CD4-positive, alpha-beta T cell treated with Interleukin-4 for 1 hour (primary cell): ENCODE measurements at regions not wholly inside any gene's neighbourhood (a gene's known extent, or its start where the extent isn't known, plus 50 kb on each side); places are given as distances from the start of the nearest gene placed in this dataset.

Source experiments
- DNase-seq, 2 donors: peaks; one replicate each; pipeline ENCODE4 v3.0.0-alpha.2; 2020 to 2022

DNA sequence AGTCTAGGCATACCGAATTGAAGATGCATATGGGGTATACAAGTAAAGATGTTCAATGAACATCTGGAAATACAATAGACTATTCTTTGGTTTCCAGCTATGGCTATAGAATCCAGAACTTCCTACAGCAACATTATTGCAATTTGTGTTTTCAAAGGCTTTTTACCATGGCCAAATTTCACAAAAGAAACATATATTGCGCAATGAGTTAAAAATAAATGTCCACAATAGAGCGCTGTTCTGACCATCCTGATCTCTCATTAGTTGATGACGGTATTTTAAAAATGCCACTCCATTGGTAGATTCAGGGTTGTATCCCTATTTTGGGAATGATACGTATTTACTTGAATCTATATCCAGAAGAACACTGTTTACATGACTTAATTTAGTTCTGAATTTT lies 139.2 kb downstream of the LINC00632 start:
- no peak for DNase-seq

DNA sequence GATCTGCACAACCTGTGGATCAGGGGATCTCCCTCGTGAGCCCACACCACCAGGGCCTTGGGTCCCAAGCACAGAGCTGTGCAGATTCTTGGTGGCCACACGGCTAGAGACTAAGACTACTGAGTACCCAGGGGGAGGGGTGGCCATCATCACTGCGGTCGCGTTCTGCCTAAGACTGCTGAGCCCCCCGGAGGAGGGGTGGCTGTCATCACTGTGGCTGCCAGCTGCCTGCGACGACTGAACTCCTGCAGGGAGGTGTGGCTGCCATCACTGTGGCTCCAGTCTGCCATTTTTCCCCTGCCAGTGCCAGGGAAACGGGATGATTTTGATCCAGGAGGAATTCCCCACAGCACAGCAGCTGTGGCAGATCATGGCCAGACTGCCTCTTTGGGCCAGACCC lies 141.7 kb upstream of the SPANXB1 start:
- DNase-seq = no peak

DNA sequence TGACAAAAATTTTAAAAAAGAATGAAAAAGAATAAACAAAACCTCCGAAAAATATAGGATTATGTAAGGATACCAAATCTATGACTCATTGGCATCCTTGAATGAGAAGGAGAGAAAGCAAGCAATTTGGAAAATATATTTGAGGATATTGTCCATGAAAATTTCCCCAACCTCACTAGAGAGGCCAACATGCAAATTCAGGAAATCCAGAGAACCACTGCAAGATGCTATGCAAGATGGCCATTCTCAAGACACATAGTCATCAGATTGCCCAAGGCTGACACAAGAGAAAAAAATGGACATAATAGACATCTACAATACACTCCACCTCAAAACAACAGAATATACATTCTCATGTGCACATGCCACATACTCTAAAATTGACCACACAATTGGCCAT lies 135.9 kb upstream of the SPANXB1 start:
- no peak for DNase-seq

DNA sequence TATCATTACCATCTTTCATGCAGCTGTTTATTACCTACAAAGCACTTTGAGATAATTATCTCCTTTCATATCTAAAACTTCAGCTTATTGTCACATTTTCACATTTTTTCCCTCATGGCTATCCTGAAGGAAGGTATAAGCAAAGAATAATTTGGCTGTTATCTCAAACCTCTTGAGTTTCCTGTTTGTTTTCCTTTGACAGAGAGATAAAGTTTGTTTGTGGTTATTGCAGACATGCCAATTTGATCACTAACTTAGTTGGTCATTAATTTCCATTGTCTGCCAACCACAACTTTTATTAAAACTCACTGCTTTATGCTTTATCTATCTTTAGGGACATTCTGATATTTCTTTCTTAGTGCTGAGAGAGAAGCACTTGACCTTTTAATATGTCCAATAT lies 89.8 kb upstream of the SPANXB1 start:
- no peak for DNase-seq

DNA sequence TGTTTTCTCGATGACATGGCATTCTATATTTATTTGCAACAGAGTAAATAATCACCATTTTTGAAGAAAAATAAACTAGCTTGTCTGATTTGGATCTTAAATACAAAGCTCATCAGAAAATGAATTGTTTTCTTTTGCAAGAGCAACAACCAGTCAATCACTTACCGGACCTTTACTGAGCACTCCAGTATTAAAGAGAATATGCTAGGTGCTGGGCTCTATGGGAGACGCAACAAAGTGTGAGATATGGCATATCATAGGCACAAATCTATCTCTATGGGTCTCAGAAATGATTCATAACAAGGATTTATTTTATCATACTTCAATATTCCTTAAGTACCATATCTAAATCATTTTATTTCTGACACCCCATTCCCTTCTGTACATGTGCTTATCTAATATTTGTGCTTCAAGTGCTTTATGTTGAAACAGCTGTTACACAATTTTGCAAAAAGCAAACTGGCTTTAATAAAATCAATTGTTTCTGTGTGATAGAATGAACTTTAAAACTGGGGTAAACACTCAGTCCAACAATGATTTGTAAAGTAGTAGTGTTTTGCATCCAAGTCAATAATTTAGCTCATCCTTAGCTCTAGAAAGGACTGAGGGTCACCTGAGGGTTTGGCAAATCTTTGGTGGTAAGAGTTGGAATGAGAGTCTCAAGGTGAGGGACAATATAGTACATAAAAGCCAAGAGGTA lies 88.4 kb upstream of the SPANXB1 start:
- no peak for DNase-seq

DNA sequence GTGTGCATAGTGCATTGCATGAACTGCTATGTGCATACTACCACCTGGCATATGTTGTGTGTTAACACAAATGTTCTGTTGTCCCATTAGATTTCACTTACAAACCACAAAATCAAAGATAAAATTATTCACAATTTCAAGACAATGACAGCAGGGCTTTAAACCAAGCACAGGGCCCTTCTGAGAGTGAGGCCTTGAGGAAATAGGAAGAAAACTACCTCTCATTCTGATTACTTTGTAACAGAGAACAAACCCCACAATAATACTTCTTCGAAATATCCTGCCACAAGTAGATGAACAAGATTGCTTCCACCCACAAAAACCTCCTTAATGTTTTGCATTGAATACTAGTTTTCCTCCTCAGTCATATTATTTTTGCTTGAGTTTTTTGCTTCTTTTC lies 85.5 kb upstream of the SPANXB1 start:
- no peak for DNase-seq

DNA sequence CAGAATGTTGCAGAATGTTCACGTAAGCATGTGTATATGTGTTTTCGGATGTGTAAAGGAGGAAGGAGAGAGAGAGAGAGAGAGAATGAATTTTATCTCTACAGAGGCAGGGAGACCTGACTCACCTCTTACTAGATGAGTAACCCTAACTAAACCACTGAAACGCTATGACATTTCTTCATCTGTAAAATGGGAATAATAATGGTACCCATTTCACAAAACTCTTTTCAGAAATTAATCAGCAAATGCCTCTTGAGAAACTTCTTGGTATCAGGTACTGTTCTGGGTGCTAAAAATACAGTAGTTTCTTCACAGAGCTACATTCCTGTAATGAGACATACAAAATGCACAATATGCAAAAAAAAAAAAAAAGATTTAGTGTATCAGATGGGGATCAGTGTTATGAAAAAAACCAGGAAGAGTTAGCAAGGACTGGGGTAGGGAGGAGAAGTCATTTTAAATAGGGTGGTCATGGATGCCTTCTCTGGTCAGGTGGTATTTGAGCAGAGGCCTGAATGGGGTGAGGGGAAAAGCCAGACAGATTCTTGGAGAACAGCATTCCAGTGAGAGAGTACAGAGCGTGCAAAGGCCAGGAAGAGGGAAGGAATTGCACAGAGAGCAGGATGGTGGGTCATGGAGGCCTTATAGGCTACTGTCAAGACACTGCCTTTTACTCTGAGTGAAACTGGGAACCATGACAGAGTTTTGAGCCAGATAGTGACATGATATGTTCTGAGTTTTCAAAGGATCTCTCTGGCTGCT lies 84.9 kb upstream of the SPANXB1 start:
- no peak for DNase-seq

DNA sequence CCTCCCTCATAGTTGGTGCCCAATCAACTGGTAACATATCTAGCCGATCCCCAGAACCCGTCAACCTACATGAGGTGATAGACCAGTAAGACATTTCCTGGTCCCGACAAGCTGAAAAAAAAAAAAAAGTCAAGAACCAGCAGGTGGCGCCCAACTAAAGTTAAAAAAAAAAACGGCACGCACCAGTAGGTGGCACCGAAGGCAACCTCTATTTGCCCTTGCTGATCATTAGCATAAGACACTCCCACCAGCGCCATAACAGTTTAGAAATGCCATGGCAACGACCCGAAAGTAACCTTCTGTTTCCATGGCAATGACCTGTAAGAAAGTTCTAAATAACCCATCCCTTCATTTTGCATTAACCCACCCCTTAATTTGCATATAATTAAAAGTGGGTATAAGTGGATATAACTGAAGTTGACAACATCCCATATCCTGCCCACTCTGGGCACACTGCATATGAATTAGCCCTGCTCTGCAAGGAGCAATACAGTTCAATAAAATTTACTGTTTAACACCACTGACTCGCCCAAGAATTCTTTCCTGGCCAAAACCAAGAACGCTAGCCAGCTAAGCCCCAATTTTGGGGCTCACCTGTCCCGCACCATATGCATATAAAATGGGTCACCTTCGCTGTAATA lies 83.9 kb upstream of the SPANXB1 start:
- peak; percentile 71 to 73 for DNase-seq

DNA sequence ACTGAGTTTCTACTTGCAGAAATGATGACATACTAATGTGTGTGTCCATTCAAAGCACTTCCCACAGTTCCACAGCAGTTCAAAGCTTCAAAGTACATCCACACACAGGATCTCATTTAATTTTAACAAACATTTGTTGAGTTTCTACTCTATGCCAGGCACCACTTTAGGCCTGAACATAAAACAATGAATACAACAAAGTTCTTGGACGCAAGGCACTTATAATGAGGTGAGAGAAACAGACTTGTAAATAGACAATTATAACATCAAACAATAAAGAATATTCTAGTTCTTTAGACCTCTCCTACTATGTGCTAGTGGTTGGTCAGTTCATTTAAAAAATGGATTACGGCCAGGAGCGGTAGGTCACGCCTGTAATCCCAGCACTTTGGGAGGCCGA lies 82.0 kb upstream of the SPANXB1 start:
- DNase-seq = no peak

DNA sequence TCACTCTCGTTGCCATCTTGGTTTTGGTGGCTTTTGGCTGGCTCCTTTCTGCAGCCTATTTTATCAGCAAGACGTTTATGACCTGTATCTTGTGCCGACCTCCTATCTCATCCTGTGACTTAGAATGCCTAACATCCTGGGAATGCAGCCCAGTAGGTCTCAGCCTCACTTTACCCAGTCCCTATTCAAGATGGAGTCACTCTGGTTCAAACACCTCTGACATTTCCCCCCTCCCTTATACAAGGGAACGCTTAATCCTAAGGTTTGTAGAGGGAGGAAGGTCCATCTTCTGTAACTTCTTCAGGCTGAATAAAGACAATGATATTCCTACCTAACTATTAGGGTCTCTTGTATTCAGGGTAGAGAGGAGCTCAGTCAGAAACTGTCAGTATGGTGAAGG lies 79.3 kb upstream of the SPANXB1 start:
- DNase-seq = no peak

DNA sequence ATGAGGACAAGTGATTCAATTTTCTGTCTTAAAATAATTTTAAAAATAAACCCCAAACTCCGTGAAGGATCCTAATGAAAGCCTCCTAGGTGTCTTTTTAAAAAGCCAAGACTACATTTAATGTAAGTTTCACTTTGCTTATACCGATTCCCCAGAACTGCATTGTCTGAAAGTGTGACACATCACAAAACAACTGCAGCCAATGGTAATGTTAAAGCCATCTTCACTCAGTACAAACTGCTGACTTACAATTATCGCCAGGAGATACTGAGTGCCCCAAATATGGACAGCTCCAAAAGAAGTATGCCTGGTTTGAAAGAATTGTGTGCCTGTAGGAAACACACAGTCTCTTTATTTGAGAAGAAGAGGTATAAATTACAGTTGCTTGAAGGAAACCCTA lies 73.7 kb upstream of the SPANXB1 start:
- DNase-seq = no peak

DNA sequence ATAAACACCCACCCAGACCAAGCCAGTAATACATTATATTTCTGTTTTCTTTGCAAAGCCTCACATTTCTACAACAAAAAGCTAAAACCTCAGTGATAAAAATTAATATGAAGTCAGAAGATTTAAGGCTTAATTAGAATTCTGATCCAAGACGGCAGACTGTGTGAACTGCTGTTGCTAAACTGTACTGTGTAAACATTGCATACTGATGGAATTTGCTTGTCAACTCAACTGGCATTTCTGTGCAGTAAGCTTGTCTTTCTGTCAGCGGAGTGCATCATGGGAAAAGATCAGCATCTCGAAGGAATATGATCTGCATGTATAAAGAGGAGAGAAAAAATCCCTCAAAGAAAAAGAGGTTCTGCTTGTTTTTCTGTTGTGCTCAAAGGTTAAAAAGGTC lies 69.4 kb upstream of the SPANXB1 start:
- DNase-seq = no peak

DNA sequence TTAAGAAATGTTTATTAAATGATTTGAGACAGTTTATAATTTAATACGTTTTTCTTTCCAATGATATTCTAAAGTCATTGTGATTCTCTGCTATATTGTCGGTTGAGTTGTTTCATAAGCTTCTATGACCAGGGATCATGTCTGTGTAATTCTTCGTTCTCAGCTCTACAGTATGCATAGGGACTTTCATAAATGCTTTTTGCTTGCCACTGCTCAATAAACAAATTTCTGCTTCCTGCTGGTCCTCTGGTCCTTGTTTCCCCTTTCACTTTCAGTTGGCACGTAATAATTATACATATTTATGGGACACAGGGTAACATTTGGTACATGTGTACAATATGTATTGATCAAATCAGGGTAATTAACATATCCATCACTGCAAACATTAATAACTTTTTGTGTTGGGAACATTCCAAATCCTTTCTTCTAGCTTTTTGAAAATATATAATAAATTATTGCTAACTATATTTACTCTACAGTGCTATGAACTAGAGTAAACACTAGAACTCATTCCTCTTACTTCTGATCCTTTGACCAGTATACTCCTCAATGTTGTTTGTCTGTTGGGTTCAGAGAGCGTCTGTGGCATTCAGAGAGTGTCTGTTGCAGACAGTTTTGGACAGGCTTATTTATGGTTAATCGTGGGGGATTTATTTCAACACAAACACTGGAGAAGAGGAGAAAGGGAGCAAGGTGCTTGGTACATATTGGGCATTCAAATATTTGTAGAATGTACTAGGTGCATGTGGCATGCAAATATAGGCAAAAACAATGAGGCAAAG lies 68.3 kb upstream of the SPANXB1 start:
- DNase-seq = no peak

DNA sequence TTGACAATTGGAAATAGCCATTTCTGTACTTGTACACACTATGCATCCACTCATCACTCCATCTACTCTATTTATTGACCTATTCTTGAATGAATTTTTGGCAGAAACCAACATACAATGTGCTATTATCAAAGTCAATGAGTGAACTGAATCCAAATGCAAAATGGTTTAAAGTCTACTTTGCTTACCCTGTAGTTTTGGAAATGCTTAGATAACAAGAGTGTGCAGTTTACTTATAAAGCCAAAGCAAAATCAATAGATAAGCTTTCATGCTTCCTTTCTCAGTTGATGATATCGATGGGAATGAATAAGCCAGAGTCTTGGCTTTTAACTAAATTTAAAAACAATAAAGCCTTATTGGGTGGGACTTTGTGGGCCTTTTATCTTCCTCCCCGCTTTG lies 58.9 kb upstream of the SPANXB1 start:
- no peak for DNase-seq

DNA sequence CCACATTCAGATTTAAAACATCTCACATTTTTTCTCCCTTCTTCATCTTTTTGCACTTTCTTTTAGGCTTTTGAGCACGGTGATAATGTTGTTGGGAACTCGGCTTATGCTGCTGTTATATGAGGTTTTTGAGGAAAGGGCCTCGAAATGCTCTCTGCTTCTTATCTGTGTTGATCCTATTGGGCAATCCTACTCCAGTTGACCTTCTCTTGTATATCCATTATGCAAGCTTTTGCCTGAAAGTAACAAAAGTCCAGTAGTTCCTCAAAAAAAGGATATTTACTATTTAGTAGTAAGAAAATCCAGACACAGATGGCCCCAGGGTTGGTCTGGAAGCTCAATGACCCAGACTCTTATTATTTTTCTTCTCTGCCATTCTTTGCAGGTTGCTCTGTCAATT lies 57.7 kb upstream of the SPANXB1 start:
- no peak for DNase-seq

DNA sequence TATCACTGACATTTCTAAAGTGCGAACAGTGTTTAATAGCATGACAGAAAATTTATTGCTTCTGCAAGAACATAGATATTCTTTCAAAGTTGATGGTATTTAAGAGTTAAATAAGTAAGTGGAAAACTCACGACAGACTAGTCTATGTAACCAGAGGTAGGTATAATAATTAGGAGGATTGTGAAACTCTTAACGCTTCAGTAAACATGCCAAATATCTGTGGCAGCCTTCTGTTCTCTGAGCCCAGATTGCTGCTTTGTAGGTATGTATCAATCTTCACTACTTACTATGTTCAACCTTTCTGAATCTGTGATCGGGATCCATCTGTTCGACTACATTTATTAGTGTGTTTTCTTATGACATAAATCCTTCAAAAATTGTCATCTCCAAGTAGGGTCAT lies 53.6 kb upstream of the SPANXB1 start:
- DNase-seq = no peak

DNA sequence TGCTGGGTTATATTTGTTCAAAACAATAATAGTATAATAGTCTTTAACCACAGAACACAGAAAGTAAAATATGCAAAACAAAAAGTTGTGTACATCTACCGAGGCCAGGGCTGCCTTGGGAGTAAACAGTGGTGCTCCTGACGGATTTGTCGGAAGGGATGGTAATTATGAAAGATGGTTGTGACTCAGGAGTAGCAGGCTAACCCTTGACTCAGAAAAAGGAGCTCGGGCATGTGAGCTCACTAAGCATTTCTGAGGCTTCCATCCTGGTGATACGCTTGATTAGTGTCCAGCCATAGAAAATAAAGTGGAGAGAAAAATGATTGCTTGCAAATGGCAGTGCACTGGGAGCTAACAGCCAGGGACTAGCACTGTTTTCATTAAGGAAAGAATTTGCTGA lies 53.2 kb upstream of the SPANXB1 start:
- DNase-seq = no peak
